ENCODE measurements at regions not wholly inside any gene's neighbourhood (a gene's known extent, or its start where the extent isn't known, plus 50 kb on each side); places are given as distances from the start of the nearest gene placed in this dataset.
A peak's percentile ranks its signal among the peaks of the same experiment; 100 is the strongest.

DNA sequence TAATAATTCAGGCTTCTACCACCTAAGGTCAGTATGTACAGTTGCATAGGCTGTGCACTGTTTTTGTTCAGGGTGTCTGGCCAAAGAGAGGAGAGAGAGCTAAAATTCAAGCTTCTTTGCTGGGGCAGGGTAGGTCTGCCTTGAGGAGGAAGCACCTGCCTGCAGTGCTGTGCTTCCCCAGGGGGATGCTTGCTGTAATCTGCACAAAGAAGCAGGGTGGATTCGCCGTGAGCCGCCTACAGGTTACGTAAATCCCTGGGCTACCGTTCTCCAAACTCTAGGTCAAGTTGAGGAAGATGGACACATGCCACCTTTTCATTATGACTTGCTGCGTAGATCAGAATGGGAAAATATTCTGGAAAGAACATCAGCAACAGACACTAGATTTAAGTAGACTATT is 543.3 kb downstream of the TNS3 start:
- Histone ChIP-seq H3K4me2 (ENCODE audit: low read length) (no peak overlapping the region), H2AFZ (ENCODE audit: low read length) (no peak overlapping the region), H3K4me3 (ENCODE audit: low read depth, low read length, poor library complexity, severe bottlenecking) (no peak overlapping the region), H3K4me1 (ENCODE audit: insufficient read depth, low read length, poor library complexity, severe bottlenecking) (peaks cover 4% of the 10 kb centered on the region), H4K20me1 (ENCODE audit: insufficient read depth, low read length) (no peaks in the 10 kb centered on the region), H3K9me2 (ENCODE audit: insufficient read depth, low read length) (no peaks in the 10 kb centered on the region), H3K9me3 (ENCODE audit: low read length) (no peaks in the 10 kb centered on the region), H3K27ac (ENCODE audit: low read depth, low read length, poor library complexity, severe bottlenecking) (no peak overlapping the region), H3K79me2 (ENCODE audit: insufficient read depth, low read depth, low read length) (no peaks in the 10 kb centered on the region), H3K36me3 (ENCODE audit: insufficient read depth, low read length) (no peaks in the 10 kb centered on the region)
- CTCF ChIA-PET (ENCODE audit: unreplicated experiment), result no interaction called here
- POLR2A ChIA-PET, result no interaction called here
- intact Hi-C loops (cut with micrococcal nuclease; ENCODE audit: unreplicated experiment), result no loop called here
- no peak for TF ChIP-seq CTCF (conservative IDR thresholded peaks at IDR 0.05; ENCODE audit: low read length)
- no peak for TF ChIP-seq EZH2phosphoT487 (IDR thresholded peaks at IDR 0.05; ENCODE audit: borderline replicate concordance, low read depth, low read length)
- peak; percentile 39 for DNase-seq (ENCODE audit: low spot score)
- BruUV-seq (replicated peaks), result no TSS peak

- Histone ChIP-seq H2AFZ (ENCODE audit: low read length) (no peak overlapping the region), H3K9me2 (ENCODE audit: insufficient read depth, low read length) (no peaks in the 10 kb centered on the region), H4K20me1 (ENCODE audit: insufficient read depth, low read length) (no peaks in the 10 kb centered on the region), H3K9me3 (ENCODE audit: low read length) (no peaks in the 10 kb centered on the region), H3K4me1 (ENCODE audit: insufficient read depth, low read length, poor library complexity, severe bottlenecking) (peaks cover 4% of the 10 kb centered on the region), H3K4me2 (ENCODE audit: low read length) (no peak overlapping the region), H3K27ac (ENCODE audit: low read depth, low read length, poor library complexity, severe bottlenecking) (no peak overlapping the region), H3K4me3 (ENCODE audit: low read depth, low read length, poor library complexity, severe bottlenecking) (no peak overlapping the region), H3K79me2 (ENCODE audit: insufficient read depth, low read depth, low read length) (no peaks in the 10 kb centered on the region), H3K36me3 (ENCODE audit: insufficient read depth, low read length) (no peaks in the 10 kb centered on the region)
- BruUV-seq (replicated peaks), result no TSS peak
- intact Hi-C loops (cut with micrococcal nuclease; ENCODE audit: unreplicated experiment), result no loop called here
- POLR2A ChIA-PET, result no interaction called here
- no peak for DNase-seq (ENCODE audit: low spot score)
- TF ChIP-seq CTCF (conservative IDR thresholded peaks at IDR 0.05; ENCODE audit: low read length), result no peak
- CTCF ChIA-PET (ENCODE audit: unreplicated experiment), result no interaction called here
Observed at GRCh38 chr7:47037607-47038006, 544.3 kb downstream of the TNS3 start.

- Histone ChIP-seq H3K4me2 (ENCODE audit: low read length) (no peak overlapping the region), H3K36me3 (ENCODE audit: insufficient read depth, low read length) (no peaks in the 10 kb centered on the region), H4K20me1 (ENCODE audit: insufficient read depth, low read length) (no peaks in the 10 kb centered on the region), H3K4me3 (ENCODE audit: low read depth, low read length, poor library complexity, severe bottlenecking) (no peak overlapping the region), H3K9me2 (ENCODE audit: insufficient read depth, low read length) (no peaks in the 10 kb centered on the region), H2AFZ (ENCODE audit: low read length) (no peak overlapping the region), H3K9me3 (ENCODE audit: low read length) (no peaks in the 10 kb centered on the region), H3K79me2 (ENCODE audit: insufficient read depth, low read depth, low read length) (no peaks in the 10 kb centered on the region), H3K27ac (ENCODE audit: low read depth, low read length, poor library complexity, severe bottlenecking) (no peak overlapping the region), H3K4me1 (ENCODE audit: insufficient read depth, low read length, poor library complexity, severe bottlenecking) (peaks cover 4% of the 10 kb centered on the region)
- ChIA-PET POLR2A (no interaction called here), CTCF (ENCODE audit: unreplicated experiment) (no interaction called here)
- intact Hi-C loops (cut with micrococcal nuclease; ENCODE audit: unreplicated experiment), result no loop called here
- BruUV-seq (replicated peaks), result no TSS peak
- DNase-seq (ENCODE audit: low spot score), result no peak
- TF ChIP-seq EZH2phosphoT487 (IDR thresholded peaks at IDR 0.05; ENCODE audit: borderline replicate concordance, low read depth, low read length) (no peak), CTCF (conservative IDR thresholded peaks at IDR 0.05; ENCODE audit: low read length) (no peak)
Observed at GRCh38 chr7:47036909-47037308, 545.0 kb downstream of the TNS3 start.
